LNCAP (cell line): ENCODE measurements at regions not wholly inside any gene's neighbourhood (a gene's known extent, or its start where the extent isn't known, plus 50 kb on each side); places are given as distances from the start of the nearest gene placed in this dataset.
A peak's percentile ranks its signal among the peaks of the same experiment; 100 is the strongest.

Experiments used
- TF ChIP-seq, protein P1 (sequence below): fragments of 450-650 bp; IDR thresholded peaks from 2 replicates; pipeline ENCODE4 v1.5.1; 2017; ENCODE audit warnings: mild to moderate bottlenecking

- TF ChIP-seq, protein P1, sequence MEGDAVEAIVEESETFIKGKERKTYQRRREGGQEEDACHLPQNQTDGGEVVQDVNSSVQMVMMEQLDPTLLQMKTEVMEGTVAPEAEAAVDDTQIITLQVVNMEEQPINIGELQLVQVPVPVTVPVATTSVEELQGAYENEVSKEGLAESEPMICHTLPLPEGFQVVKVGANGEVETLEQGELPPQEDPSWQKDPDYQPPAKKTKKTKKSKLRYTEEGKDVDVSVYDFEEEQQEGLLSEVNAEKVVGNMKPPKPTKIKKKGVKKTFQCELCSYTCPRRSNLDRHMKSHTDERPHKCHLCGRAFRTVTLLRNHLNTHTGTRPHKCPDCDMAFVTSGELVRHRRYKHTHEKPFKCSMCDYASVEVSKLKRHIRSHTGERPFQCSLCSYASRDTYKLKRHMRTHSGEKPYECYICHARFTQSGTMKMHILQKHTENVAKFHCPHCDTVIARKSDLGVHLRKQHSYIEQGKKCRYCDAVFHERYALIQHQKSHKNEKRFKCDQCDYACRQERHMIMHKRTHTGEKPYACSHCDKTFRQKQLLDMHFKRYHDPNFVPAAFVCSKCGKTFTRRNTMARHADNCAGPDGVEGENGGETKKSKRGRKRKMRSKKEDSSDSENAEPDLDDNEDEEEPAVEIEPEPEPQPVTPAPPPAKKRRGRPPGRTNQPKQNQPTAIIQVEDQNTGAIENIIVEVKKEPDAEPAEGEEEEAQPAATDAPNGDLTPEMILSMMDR = no peak
Observed at GRCh38 chr3:68045976-68046375, 391.6 kb upstream of the SUCLG2 start.

- TF ChIP-seq, protein P1 = no peak
Observed at GRCh38 chr3:68033867-68034266, 379.5 kb upstream of the SUCLG2 start.

DNA sequence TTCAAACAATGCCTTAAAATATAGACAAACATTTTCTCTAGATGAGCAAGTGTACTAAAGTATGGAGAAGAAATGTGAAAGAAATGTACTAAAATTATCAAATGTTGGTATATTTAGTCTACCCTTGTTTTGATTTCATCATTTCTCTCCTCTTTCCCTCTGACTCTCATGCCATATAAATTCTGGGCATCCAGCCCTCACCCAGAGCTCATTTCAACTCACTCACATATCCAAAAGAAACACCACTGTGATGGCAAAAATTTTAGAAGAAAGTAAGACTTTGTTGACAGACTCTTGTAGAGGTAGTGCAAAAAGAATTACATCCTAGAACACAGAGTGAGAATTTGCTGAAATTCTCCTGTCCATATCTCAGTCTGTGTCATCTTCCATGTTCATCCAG lies 377.8 kb upstream of the SUCLG2 start:
- TF ChIP-seq, protein P1 = no peak

GRCh38 chr3:68025189-68025588 lies 370.8 kb upstream of the SUCLG2 start:
- TF ChIP-seq, protein P1 = no peak

DNA sequence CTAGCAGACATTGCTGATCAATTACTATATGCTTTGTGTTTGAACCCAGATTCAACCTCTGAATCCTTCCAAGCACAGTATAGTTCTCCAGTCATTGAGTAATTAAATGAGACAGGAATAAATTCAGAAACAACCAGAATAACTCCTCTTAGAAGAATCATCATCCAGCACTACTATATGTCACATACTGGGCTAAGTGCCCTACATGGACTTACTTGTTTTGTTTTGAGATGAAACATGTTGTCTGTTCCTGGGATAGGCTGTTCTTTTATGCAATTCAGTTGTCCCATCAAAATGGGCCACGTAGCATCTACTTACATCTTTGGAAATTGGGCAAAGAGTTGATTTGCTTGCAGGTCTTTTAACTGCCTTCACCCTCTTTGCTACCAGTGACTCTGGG lies 365.5 kb upstream of the SUCLG2 start:
- TF ChIP-seq, protein P1 = no peak

GRCh38 chr3:68018275-68018674 lies 363.9 kb upstream of the SUCLG2 start:
- TF ChIP-seq, protein P1 = no peak; the same call in 1 of the 2 replicates

- TF ChIP-seq, protein P1 = peak; percentile 24; the same call in 1 of the 2 replicates
Observed at GRCh38 chr3:68017069-68017468, 362.7 kb upstream of the SUCLG2 start.

- TF ChIP-seq, protein P1 = no peak
Observed at GRCh38 chr3:68009900-68010299, 355.5 kb upstream of the SUCLG2 start.
